ENCODE measurements at regions not wholly inside any gene's neighbourhood (a gene's known extent, or its start where the extent isn't known, plus 50 kb on each side); places are given as distances from the start of the nearest gene placed in this dataset.
"Not testable (repeated sequence)": the region's sequence is repeated elsewhere in the genome, so short reads cannot be mapped to it uniquely, and the experiment has no call there.

DNA sequence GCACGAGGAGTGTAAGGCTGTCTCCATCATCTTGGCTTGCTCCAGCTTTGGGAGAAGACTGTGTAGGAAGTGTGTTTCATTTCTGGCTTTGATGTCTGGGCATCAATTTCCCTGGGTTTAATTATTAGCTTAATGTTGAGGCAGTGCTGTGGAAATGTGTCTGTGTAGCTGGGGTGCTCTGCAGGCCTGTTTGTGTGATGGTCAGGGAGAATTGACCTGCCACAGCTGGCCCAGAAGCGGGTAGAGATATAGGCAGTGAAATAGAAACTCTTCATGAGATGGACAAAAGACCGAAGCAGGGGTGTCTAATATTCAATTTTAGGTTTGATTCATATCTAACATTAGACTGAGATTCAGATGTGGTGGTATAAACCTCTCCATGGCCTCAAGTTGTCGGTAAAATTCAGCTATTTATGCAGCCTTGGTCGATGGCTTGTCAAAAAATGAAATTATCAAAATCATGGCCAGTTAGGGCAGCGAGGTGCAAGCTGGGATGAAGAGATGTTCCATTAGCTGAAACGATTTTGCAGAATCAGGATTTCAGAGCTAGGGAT lies 95.3 kb upstream of the SNX9 start:
- DNase-seq: no peak

DNA sequence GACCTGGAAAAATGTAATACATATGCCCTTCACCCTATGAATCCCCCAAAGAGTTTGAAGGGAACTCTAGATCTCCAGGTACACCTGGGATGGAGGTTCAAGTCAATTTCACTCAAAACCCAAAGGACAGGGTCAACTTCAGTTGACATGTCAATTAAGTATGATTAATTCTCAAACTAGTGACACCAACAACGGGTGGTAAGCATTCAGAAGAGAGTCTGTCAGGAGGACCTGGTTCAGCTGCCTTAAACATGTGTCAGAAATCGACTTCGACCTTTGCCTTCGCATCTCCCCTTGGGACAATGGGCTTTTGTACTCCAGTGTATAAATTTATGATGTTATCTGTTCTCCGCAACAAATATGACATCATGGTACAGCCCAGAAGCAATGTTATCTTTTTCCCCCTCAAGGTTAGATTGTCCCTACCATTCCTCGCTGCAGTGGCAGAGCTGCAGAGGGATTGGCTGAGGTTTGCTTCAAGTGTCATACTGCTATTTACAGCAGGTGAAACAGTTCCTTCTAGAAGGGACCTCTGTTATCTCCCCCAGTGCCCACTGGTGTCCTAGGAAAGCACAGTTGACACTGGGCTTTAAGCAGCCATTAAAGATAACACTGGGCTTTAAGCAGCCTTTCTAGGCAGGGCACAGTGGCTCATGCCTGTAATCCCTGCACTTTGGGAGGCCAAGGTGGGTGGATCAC lies 94.7 kb upstream of the SNX9 start:
- DNase-seq: no peak

DNA sequence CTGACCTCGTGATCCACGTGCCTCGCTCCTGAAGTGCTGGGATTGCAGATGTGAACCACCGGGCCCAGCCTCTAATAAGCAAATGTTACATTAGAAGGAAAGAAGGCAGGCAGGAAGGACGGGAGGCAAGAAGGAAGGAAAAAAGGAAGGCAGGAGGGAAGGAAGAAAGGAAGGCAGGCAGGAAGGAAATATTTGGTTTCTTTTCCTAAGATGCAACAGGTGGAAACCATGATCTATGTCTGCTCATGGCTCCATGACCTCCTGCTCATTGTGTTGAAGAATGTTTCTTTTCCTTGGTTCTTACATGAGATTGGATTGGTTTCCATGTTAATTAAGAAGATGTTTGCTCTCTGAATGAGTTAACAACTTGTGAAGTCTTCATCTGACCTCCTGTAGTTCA lies 91.8 kb upstream of the SNX9 start:
- no peak for DNase-seq

DNA sequence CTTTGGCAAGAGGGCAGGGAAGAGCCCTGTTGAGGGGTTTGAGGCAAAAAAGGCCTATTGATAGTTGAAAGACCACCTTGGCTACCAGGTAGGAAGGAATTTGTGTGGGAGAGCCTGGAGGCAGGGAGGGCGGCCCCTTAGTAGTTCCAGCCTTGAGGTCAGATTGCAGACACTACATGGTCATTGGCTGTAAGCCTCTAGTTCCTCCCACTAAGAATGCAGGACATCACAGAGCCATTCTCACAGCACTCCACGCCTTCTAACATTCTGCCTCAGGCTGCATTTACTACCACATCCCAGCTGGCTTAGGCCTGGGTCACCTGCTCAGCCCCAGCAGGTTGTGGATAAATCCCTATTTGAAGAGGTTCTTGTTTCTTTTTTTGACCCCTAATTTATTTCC lies 91.0 kb upstream of the SNX9 start:
- DNase-seq: no peak

DNA sequence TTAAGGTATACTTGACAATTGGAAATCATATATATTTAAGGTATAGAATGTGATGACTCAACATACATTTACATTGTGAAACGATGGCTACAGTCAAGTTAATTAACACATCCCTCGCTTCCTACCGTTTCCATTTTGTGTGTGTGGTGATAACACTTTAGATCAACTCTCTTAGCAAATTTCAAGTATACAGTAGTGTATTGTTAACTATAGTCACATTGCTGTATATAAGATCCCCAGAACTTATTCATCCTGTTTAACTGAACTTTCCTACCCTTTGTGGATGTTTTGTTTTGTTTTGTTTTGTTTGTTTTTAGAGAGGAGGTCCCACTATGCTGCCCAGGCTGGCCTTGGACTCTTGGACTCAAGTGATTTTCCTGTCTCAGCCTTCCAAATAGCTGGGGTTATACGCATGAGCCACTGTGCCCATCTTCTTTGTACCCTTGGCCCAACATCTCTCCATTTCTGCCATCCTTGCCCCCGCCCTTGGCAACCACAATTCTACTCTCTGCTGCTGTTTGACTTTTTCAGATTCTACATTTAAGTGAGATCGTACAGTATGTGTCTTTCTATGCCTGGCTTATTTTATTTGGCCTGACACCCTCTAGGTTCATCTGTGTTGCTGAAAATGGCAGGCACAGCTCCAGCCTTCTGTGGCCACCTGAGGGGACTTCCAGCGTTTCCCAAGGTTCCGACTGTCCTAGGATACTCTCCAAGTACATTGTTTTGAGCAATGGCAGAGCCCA lies 90.5 kb upstream of the SNX9 start:
- DNase-seq: no peak

DNA sequence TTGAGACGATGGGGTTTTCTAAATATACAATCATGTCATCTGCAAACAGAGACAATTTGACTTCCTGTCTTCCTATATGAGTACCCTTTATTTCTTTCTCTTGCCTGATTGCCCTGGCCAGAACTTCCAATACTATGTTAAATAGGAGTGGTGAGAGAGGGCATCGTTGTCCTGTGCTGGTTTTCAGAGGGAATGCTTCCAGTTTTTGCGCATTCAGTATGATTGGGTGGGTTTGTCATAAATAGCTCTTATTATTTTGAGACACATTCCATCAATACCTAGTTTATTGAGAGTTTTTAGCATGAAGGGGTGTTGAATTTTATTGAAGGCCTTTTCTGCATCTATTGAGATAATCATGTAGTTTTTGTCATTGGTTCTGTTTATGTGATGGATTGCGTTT lies 86.5 kb upstream of the SNX9 start:
- not testable (repeated sequence) for DNase-seq

DNA sequence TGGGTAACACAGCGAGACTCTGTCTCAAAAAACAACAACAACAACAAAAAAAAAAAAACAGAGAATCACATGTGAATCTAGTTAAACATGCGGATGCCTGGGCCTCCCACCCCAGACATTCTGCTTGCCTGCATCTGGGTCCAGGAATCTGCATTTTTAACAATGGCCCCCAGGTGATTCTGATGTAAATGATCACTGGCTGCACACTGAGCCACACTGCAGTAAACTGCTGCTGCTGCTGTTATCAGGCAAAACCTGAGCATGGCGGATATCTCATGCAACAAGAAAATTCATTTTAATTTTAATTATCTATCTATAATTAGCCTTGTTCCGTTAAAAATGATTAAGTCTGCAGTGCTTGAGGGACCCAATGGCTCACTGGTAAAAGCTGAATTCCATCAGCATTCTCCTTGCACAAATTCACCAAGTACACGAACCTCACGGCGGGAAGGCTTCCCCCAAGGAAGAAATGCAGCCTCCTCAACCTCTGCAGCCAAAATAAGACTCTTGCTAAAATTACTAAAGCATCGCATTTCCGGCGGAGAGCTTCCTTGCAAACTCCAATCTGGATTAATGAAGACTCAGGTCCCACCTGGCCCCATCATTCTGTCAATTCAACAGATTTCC lies 81.6 kb upstream of the SNX9 start:
- DNase-seq: no peak

DNA sequence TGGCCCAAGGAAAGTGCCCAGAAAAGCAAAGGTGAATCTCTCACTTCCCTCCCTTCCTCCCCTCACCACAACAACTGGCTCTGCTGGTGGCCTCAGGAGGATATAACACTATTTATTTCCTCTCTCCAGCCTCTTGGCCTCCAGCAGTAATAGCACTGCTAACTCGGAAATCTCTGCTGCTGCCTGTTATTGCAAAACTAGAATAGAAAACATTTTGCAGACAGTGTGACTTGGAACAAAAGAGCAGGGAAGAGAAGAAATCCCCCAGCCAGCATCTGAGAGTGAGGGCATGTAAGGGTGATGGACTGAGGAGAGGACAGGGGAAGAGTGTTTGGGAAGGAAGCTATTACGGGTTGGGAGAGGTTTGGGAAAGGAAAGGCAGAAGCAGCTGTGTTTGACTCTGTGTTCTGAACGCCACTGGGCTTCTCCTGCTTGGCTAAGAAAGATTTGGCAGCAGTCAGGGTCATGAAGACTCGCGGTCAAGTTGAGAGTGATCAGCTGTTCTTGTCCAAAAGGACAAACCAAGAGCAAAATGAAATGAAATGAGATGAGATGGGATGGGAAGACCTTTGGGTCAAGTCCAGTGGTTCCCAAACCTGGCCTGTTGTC lies 81.0 kb upstream of the SNX9 start:
- DNase-seq: no peak

DNA sequence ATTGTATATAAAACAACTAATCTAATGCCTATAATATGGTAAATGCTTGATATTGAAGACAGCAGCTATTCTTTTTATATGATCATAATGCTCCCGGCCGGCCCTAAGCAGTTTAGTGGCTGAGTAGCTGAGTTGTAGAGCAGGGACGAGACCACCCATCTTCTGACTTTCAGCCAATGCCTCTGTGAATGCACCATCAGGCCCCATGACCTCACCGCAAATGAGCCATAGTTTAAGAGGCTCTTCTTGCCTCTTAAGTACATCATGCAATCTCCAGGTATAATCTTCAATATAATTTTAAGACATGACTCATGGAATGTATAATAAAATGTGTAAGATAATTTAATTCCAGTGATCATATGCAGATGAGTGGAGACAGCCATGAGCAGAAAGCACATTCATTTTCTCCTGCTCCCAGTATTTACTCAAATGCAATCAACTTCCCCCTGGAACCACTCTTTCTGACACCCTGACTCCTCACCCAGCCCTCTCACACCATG lies 78.9 kb upstream of the SNX9 start:
- DNase-seq: no peak

DNA sequence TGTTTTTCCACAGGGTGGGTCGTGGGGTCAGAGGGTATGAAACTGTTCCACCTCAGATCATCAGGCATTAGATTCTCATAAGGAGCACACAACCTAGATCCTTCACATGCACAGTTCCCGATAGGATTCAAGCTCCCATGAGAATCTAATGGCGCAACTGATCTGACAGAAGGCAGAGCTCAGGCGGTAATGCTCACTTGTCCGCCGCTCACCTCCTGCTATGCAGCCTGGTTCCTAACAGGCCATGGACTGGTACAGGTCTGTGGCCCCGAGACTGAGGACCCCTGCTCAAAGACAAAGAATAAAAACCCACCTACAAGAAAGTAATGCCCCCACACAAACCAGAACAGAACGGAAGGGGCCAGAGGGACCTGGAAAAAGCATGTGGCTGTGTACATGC lies 76.1 kb upstream of the SNX9 start:
- DNase-seq: no peak

DNA sequence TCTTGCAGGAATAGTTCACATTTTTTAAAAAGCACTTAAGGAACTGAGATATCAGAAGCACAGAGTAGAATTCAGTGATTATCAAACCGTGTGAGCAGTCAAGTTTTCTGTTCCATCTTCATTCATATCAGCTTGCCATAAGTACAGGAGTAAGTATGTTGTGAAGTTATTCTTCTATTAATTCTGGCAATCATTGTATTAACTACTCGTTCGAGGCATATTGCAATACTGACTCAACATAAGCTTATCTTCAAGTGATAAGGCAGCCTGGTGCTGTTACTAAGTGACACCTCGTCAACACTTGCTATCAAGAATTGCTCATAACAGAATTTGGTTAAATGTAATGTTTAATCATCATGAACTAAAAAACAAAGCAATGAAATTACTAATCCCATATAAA lies 75.7 kb upstream of the SNX9 start:
- DNase-seq: no peak

DNA sequence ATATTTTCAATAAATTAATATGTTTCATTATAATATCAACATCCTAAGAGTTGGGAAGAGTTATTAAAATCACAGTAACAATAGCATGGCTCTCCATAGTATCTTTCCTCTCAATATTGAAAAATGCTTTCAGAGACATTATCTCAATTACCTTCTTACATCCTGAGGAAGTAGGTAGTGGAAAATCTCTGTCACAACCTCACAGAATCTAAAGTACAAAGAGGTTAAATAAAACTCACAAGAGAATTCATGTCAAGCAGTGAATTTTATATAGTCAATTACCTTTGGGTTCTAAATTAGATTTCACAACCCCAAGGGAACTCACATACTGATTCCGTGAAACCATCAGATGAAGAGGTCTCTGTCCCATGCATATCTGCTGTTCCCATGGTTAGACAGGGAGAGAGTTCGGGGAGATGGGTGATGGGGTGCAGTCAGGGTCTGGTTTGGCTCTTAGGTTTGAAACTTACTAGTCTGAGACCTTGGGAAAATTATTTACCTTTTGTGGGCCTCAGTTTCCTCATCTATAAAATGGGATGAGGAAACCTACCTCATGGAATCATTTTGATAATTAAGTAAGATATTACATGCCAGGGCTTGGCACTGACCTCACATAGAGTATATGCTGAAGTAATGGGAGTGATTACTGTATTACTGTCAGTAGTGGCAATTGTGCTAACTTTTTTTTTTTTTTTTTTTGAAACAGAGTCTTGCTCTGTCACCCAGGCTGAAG lies 74.0 kb upstream of the SNX9 start:
- no peak for DNase-seq

DNA sequence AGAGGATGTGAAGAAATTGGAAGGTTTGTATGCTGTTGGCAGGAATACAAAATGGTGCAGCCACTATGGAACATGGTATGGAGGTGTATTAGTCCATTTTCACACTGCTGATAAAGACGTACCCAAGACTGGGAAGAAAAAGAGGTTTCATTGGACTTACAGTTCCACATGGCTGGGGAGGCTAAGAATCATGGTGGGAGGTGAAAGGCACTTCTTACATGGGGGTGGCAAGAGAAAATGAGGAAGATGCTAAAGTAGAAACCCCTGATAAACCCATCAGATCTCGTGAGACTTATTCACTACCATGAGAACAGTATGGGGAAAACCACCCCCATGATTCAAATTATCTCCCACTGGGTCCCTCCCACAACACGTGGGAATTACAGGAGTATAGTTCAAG lies 72.1 kb upstream of the SNX9 start:
- not testable (repeated sequence) for DNase-seq

DNA sequence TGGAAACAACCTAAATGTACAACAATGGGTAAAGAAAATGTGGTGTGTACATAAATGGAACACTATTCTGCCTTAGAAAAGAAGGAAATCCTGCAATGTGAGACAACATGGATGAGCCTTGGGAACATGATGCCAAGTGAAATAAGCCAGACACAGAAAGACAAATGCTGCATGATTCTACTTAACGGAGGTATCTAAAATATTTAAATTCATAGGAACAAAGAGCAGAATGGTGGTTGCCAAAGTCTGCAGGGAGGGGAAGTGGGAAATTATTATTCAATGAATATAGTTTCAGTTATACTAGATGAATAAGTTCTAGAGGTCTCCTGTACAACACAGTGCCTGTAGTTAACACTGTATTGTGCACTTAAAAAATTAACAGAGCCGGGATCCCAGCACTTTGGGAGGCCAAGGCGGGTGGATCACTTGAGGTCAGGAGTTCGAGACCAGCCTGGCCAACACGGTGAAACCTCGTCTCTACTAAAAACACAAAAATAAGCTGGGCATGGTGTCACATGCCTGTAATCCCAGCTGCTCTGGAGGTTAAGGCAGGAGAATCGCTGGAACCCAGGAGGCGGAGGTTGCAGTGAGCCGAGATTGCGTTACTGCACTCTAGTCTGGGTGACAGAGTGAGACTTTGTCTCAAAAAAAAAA lies 71.4 kb upstream of the SNX9 start:
- DNase-seq: no peak

DNA sequence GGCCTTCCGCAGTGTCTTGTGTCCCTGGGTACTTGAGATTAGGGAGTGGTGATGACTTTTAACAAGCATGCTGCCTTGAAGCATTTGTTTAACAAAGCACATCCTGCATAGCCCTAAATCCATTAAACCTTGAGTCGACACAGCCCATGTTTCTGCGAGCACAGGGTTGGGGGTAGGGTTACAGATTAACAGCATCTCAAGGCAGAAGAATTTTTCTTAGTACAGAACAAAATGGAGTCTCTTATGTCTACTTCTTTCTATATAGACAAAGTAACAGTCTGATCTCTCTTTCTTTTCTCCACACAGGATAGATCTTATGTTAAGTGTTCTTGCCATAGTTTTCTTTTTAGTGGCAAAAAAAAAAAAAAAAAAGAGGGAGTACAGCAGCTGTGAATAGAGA lies 70.2 kb upstream of the SNX9 start:
- DNase-seq: not testable (repeated sequence)

DNA sequence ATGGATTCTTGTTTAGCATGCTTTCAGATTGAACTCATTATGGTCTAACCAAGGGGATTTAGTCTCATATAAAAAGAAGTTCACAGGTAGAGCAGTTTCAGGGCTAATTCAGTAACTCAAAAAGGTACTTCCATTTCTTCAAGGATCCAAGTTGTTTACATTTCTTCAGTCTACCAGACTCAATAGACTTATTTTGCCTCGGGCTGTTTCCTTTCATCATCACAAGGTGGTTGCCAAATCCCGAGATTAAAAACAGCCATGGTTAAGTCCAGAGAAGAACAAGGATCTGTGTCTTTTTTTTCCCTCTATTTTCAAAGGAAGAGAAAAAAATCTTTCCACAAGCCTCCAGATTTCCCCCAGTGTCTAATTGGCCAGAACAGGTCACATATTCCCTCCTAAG lies 69.8 kb upstream of the SNX9 start:
- no peak for DNase-seq

DNA sequence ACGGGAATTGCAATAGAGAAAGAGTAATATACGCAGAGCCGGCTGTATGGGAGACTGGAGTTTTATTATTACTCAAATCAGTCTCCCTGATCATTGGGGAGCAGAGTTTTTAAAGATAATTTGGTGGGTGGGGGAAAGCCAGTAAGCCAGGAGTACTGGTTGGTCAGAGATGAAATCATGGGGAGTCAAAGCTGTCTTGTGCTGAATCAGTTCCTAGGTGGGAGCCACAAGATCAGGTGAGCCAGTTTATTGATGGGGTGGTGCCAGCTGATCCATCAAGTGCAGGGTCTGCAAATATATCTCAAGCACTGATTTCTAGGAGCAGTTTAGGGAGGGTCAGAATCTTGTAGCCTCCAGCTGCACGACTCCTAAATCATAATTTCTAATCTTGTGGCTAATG lies 69.2 kb upstream of the SNX9 start:
- not testable (repeated sequence) for DNase-seq

DNA sequence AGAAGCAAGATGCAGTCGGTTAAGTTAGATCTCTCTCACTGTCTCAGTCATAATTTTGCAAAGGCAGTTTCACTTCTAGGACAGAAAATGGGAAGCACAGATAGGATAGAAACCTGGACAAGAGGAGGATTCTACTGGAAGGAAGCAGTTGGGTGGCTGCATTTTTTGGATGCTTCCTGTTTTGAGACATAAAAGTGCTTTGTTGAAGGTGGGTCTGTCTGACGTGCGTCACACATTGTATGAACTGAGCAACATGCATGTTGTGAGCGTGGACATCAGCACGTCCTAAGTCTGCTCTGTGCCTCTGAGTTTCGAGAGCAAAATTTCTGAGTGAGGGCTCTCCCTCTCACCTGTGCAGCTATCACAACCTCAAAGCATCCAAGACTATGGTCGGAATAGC lies 68.7 kb upstream of the SNX9 start:
- DNase-seq: no peak

DNA sequence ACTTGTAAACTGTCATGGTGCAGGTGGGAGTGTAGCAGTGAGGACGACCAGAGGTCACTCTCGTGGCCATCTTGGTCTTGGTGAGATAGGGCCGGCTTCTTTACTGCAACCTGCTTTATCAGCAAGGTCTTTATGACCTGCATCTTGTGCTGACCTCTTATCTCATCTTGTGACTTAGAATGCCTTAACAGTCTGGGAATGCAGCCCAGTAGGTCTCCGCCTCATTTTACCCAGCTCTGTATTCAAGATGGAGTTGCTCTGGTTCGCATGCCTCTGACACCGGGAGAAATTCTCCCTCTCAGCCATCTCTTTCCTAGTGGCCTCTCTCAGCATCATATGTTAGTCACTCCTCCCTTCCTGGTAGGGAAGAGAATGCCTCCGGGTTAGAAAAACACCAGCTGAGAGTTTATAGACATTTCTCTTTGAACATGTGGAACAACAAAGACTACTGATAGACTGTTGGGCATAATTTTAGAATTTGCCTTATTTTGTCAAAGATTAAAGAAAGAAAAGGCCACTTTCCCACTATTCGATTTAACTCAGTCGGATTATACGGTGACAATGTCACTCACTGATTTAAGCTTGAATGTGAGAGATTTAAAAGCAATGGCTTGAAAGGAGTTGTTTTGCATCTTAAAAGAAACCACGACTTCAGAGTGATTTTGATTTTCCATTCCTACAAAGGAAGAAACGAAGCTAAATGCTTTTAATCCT lies 67.9 kb upstream of the SNX9 start:
- no peak for DNase-seq

DNA sequence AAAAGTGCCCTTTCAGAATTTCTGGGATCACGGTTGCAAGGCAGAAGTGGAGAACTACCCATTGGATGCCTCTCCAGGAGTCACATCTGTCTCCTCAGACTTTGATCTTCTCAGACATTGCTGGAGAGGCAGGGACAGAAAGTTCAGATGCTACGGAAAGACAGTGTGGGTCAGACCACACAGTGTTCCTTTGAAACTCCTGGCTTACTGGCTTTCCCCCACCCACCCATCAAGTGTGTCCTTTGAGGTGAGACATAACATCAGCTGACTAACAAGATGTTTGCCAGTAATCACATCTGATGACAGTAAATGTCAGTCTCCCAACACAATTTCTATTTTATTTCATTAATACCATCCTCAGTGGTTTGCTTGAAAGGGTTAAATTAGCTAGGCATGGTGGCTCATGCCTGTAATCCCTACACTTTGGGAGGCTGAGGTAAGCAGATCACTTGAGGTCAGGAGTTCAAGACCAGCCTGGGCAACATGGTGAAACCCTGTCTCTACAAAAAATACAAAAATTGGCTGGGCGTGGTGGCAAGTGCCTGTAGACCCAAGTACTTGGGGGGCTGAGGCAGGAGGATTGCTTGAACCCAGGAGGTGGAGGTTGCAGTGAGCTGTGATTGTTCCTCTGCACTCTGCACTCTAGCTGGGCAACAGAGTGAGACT lies 67.2 kb upstream of the SNX9 start:
- no peak for DNase-seq

Measured in NCI-H2227 treated with DMSO at 0.1 percent for 48 hours (cell line).